ENCODE measurements at regions not wholly inside any gene's neighbourhood (a gene's known extent, or its start where the extent isn't known, plus 50 kb on each side); places are given as distances from the start of the nearest gene placed in this dataset.

DNA sequence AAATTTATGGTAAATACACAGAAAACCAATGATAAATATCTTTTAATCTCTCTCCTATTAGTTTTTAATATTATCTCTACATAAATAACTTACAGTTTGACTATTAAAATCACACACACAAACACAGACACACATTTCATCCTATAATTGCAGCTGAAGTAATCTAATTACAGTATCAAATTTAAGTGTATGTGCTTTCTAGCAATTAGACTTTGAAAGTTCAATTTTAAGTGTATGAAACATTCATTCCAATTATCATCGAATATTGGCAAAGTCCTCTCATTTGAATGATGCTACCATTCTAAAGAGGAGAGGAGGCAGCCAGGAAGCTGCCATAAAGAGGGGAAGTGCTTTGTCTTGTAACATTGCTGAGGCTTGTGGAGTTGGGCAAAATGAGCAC lies 221.2 kb upstream of the PABPC4L start:
- TF ChIP-seq EZH2 (IDR thresholded peaks at IDR 0.05; ENCODE audit: insufficient read depth, poor library complexity, severe bottlenecking) = no peak
- TF ChIP-seq EZH2phosphoT487 (IDR thresholded peaks at IDR 0.05; ENCODE audit: insufficient read depth, low read depth) = no peak

Measured in GM23248 (cell line).